NB4 (cell line): ENCODE measurements at regions not wholly inside any gene's neighbourhood (a gene's known extent, or its start where the extent isn't known, plus 50 kb on each side); places are given as distances from the start of the nearest gene placed in this dataset.

Experiments used
- CTCF ChIP-seq: IDR thresholded peaks from one replicate; pipeline ENCODE4 v1.5.1; 2012; ENCODE audit warnings: low read depth, low read length
- POLR2A ChIP-seq: IDR thresholded peaks from 2 replicates; pipeline ENCODE4 v1.6.1; 2011; ENCODE audit warnings: mild to moderate bottlenecking; ENCODE audit not compliant: insufficient read length; ENCODE audit errors: extremely low read depth

DNA sequence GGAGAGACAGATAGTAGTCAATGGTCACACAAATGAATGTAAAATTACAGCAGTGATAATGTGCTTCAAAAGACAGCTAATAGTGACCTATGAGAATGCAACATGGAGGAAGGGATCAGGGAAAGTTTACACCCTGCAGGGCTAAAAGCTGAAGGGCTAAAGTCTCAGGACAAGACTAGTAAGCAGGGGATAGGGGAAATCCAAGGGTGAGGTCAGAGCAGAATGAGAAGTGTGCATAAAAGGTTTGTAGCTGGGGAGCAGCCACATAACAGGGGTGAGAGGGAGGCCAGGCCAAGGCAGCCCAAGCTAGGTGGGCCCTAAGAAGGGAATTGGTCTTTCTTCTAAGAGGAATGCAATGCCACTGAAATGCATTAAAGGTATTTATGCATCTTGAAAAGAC lies 746.3 kb downstream of the SATB2 start:
- no peak for TF ChIP-seq CTCF
- TF ChIP-seq POLR2A: no peak
